Astrocyte (in vitro differentiated cells and primary cell): ENCODE measurements at regions not wholly inside any gene's neighbourhood (a gene's known extent, or its start where the extent isn't known, plus 50 kb on each side); places are given as distances from the start of the nearest gene placed in this dataset.

Experiments used
- CTCF ChIP-seq: IDR thresholded peaks from 2 replicates; pipeline ENCODE4 v1.5.1; 2011; ENCODE audit warnings: low read depth, mild to moderate bottlenecking, inconsistent platforms, low read length, moderate library complexity; ENCODE audit not compliant: insufficient read depth
- EZH2 ChIP-seq: IDR thresholded peaks from 2 replicates; pipeline ENCODE4 v1.6.1; 2012; ENCODE audit warnings: mild to moderate bottlenecking, low read length, inconsistent platforms; ENCODE audit not compliant: insufficient read depth

- TF ChIP-seq CTCF (no peak), EZH2 (no peak)
Measured at GRCh38 chr4:148944136-148944838, 502.1 kb upstream of the NR3C2 start.
